Caco-2 (cell line): ENCODE measurements at regions not wholly inside any gene's neighbourhood (a gene's known extent, or its start where the extent isn't known, plus 50 kb on each side); places are given as distances from the start of the nearest gene placed in this dataset.
"Not testable (repeated sequence)": the region's sequence is repeated elsewhere in the genome, so short reads cannot be mapped to it uniquely, and the experiment has no call there.

ENCODE experiments used
- BruUV-seq: library from RNA; stranded (reverse); fragments of 400-500 nt; replicated peaks from 2 replicates; lab custom pipeline; 2021; lab: Mats Ljungman, UMichigan
- CTCF ChIA-PET: fragments of 300-600 bp; sonication (Branson Sonifier 250); formaldehyde crosslinking; loops from one replicate; lab custom pipeline; 2022; ENCODE audit warnings: antibody characterized with exemption; lab: Charles Lee
- POLR2A ChIA-PET: fragments of 300-600 bp; sonication (Branson Sonifier 250); formaldehyde crosslinking; loops from one replicate; lab custom pipeline; 2022; ENCODE audit warnings: antibody characterized with exemption; lab: Charles Lee
- DNase-seq, 2 experiments: peaks; one replicate each; pipeline versions ENCODE4 v3.0.0 to v3.0.0-alpha.2; 2020 to 2022
- H3K27me3 ChIP-seq: replicated peaks from 2 replicates; pipeline ENCODE4 v1.6.0; 2011; ENCODE audit warnings: low read length; ENCODE audit not compliant: control insufficient read depth, insufficient read depth
- H3K36me3 ChIP-seq: 2 replicates; pipeline ENCODE4 v1.5.1; 2011; ENCODE audit warnings: low read length; ENCODE audit not compliant: control insufficient read depth, insufficient read depth
- H3K4me1 ChIP-seq: fragments of 250-450 bp; sonication (Bioruptor Pico); 2 replicates; pipeline ENCODE4 v1.5.1; 2020; ENCODE audit warnings: mild to moderate bottlenecking
- H3K4me3 ChIP-seq: 2 replicates; pipeline ENCODE4 v1.5.1; 2011; ENCODE audit warnings: low read depth, mild to moderate bottlenecking, control low read depth, low read length
- H3K9me3 ChIP-seq: fragments of 250-450 bp; sonication (Bioruptor Pico); 2 replicates; pipeline ENCODE4 v1.5.1; 2020; ENCODE audit warnings: mild to moderate bottlenecking, moderate library complexity
- H3K27ac Mint-ChIP-seq: one replicate; pipeline ENCODE4 v1.8.0; 2022; ENCODE audit warnings: mixed read lengths; ENCODE audit not compliant: unreplicated experiment
- H3K27me3 Mint-ChIP-seq: one replicate; pipeline ENCODE4 v1.8.0; 2022; ENCODE audit warnings: mixed read lengths; ENCODE audit not compliant: insufficient read depth, unreplicated experiment
- H3K36me3 Mint-ChIP-seq: one replicate; pipeline ENCODE4 v1.8.0; 2022; ENCODE audit warnings: mild to moderate bottlenecking, mixed read lengths; ENCODE audit not compliant: insufficient read depth, unreplicated experiment
- H3K4me1 Mint-ChIP-seq: one replicate; pipeline ENCODE4 v1.8.0; 2022; ENCODE audit warnings: low read depth, mixed read lengths; ENCODE audit not compliant: unreplicated experiment
- H3K4me3 Mint-ChIP-seq: one replicate; pipeline ENCODE4 v1.8.0; 2022; ENCODE audit warnings: mild to moderate bottlenecking, moderate library complexity, mixed read lengths; ENCODE audit not compliant: unreplicated experiment
- H3K9me3 Mint-ChIP-seq: one replicate; pipeline ENCODE4 v1.8.0; 2022; ENCODE audit warnings: mixed read lengths; ENCODE audit not compliant: unreplicated experiment
- intact Hi-C: fragments of 100-400 bp; cut with micrococcal nuclease; formaldehyde crosslinking; loops from one replicate; pipeline ENCODE4 v1.10.0; 2022; ENCODE audit not compliant: unreplicated experiment
- TF ChIP-seq, protein P1 (sequence below), 2 experiments: fragments of 200-600 bp in 1 of 2; IDR thresholded peaks; 1 replicate in 1 of 2; 2 replicates in 1 of 2; pipeline versions ENCODE4 v1.5.1 to v1.8.0; 2011 to 2022; ENCODE audit warnings: antibody characterized with exemption in 1 of 2, control low read depth in 1 of 2, inconsistent platforms in 1 of 2, low read depth in 1 of 2, low read length in 1 of 2, mild to moderate bottlenecking in 1 of 2, moderate library complexity in 1 of 2; ENCODE audit not compliant: insufficient read depth in 1 of 2, severe bottlenecking in 1 of 2, unreplicated experiment in 1 of 2

- no peaks in the 10 kb centered on the region for H3K9me3 ChIP-seq
- BruUV-seq = no TSS peak
- H3K4me1 Mint-ChIP-seq = no peaks in the 10 kb centered on the region
- no peaks in the 10 kb centered on the region for H3K36me3 ChIP-seq
- TF ChIP-seq, protein P1, sequence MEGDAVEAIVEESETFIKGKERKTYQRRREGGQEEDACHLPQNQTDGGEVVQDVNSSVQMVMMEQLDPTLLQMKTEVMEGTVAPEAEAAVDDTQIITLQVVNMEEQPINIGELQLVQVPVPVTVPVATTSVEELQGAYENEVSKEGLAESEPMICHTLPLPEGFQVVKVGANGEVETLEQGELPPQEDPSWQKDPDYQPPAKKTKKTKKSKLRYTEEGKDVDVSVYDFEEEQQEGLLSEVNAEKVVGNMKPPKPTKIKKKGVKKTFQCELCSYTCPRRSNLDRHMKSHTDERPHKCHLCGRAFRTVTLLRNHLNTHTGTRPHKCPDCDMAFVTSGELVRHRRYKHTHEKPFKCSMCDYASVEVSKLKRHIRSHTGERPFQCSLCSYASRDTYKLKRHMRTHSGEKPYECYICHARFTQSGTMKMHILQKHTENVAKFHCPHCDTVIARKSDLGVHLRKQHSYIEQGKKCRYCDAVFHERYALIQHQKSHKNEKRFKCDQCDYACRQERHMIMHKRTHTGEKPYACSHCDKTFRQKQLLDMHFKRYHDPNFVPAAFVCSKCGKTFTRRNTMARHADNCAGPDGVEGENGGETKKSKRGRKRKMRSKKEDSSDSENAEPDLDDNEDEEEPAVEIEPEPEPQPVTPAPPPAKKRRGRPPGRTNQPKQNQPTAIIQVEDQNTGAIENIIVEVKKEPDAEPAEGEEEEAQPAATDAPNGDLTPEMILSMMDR (IDR thresholded peaks at IDR 0.05; ENCODE audit: insufficient read depth in 1 of 2, low read depth in 1 of 2, low read length in 1 of 2, severe bottlenecking in 1 of 2, unreplicated experiment in 1 of 2) = no peak
- H3K4me3 ChIP-seq = no peak overlapping the region
- no peak overlapping the region for H3K4me3 Mint-ChIP-seq
- no peak for DNase-seq
- no peak overlapping the region for H3K27ac Mint-ChIP-seq
- POLR2A ChIA-PET = no interaction called here
- intact Hi-C loops = no loop called here
- peaks cover 20% of the 10 kb centered on the region for H3K27me3 Mint-ChIP-seq
- H3K4me1 ChIP-seq = no peaks in the 10 kb centered on the region
- no peaks in the 10 kb centered on the region for H3K27me3 ChIP-seq
- CTCF ChIA-PET = no interaction called here
- H3K36me3 Mint-ChIP-seq = no peaks in the 10 kb centered on the region
- H3K9me3 Mint-ChIP-seq = no peaks in the 10 kb centered on the region
Observed at GRCh38 chr6:125377621-125378020, 75.9 kb upstream of the HDDC2 start.

DNA sequence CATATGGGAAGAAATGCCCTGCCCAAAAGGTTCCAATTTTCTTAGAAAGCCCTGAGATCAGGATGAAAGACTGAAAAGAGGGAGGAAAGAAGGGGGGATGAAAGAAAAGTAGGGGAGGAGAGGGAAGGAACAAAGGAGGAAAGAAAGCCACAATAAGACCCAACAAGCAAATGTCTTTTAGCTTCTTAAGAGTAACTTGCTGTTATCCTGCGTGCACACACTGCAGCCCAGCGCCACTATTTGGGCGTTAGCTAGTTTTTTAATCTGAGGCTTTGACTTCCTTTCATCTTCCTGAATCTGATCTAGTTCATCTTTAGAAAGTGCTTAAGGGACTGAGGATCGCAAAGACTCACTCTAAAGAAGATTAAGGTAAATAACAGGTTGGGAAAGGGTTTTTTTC is 77.4 kb upstream of the HDDC2 start:
- ChIA-PET CTCF (no interaction called here), POLR2A (no interaction called here)
- Mint-ChIP-seq H3K4me3 (no peak overlapping the region), H3K27me3 (peaks cover 20% of the 10 kb centered on the region), H3K27ac (no peak overlapping the region), H3K36me3 (no peaks in the 10 kb centered on the region), H3K9me3 (no peaks in the 10 kb centered on the region), H3K4me1 (no peaks in the 10 kb centered on the region)
- Histone ChIP-seq H3K9me3 (no peaks in the 10 kb centered on the region), H3K36me3 (no peaks in the 10 kb centered on the region), H3K4me1 (no peaks in the 10 kb centered on the region), H3K27me3 (no peaks in the 10 kb centered on the region), H3K4me3 (no peak overlapping the region)
- intact Hi-C loops = no loop called here
- TF ChIP-seq, protein P1 (IDR thresholded peaks at IDR 0.05; ENCODE audit: insufficient read depth in 1 of 2, low read depth in 1 of 2, low read length in 1 of 2, severe bottlenecking in 1 of 2, unreplicated experiment in 1 of 2) = no peak
- no TSS peak for BruUV-seq
- no peak for DNase-seq

- DNase-seq = no peak
- H3K36me3 Mint-ChIP-seq = no peaks in the 10 kb centered on the region
- BruUV-seq = no TSS peak
- Histone ChIP-seq H3K27me3 (no peaks in the 10 kb centered on the region), H3K9me3 (no peaks in the 10 kb centered on the region), H3K4me1 (no peaks in the 10 kb centered on the region), H3K4me3 (no peak overlapping the region), H3K36me3 (no peaks in the 10 kb centered on the region)
- H3K27me3 Mint-ChIP-seq = peaks cover 18% of the 10 kb centered on the region
- ChIA-PET CTCF (no interaction called here), POLR2A (no interaction called here)
- no peak overlapping the region for H3K27ac Mint-ChIP-seq
- H3K4me1 Mint-ChIP-seq = no peaks in the 10 kb centered on the region
- TF ChIP-seq, protein P1 (IDR thresholded peaks at IDR 0.05; ENCODE audit: insufficient read depth in 1 of 2, low read depth in 1 of 2, low read length in 1 of 2, severe bottlenecking in 1 of 2, unreplicated experiment in 1 of 2) = no peak
- H3K9me3 Mint-ChIP-seq = no peaks in the 10 kb centered on the region
- no peak overlapping the region for H3K4me3 Mint-ChIP-seq
- intact Hi-C loops = no loop called here
Observed at GRCh38 chr6:125380474-125380873, 78.7 kb upstream of the HDDC2 start.

- H3K9me3 Mint-ChIP-seq, H3K36me3 Mint-ChIP-seq, H3K4me3 Mint-ChIP-seq, H3K36me3 ChIP-seq, DNase-seq, H3K9me3 ChIP-seq, H3K4me1 ChIP-seq, H3K27me3 ChIP-seq, H3K27ac Mint-ChIP-seq, H3K27me3 Mint-ChIP-seq, BruUV-seq, intact Hi-C loops, POLR2A ChIA-PET, H3K4me1 Mint-ChIP-seq, CTCF ChIA-PET, H3K4me3 ChIP-seq: not testable (repeated sequence)
Observed at GRCh38 chr6:125386337-125386736, 84.6 kb upstream of the HDDC2 start.
